ENCODE measurements at regions not wholly inside any gene's neighbourhood (a gene's known extent, or its start where the extent isn't known, plus 50 kb on each side); places are given as distances from the start of the nearest gene placed in this dataset.

DNA sequence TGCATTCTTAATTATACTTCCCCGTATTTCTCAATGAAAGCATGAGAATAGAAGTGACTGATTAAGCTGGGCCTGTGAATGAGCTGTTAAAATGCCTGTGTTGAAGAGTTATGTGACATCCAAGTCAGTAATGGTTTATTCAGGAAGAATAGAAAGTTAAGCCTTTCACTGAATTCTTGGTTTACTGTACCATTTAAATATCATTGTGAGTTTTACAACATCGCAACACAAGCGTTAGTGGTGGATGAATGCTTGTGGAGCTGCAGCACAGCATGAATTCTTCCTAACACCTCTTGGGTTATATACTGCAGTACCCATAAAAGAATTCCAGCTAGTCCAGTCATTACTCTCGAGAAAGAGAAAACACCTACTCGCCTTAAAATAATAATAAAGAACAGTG lies 257.8 kb downstream of the JRKL start:
- no peaks in the 10 kb centered on the region for H3K79me2 ChIP-seq (ENCODE audit: low read length)
- no peaks in the 10 kb centered on the region for H3K36me3 ChIP-seq (ENCODE audit: insufficient read depth, low read length)
- H4K20me1 ChIP-seq (ENCODE audit: insufficient read depth, low read depth, low read length) = no peaks in the 10 kb centered on the region
- H3K27me3 ChIP-seq (ENCODE audit: low read length) = no peaks in the 10 kb centered on the region
- H3K9ac ChIP-seq (ENCODE audit: low read length) = no peak overlapping the region
- peaks cover 24% of the 10 kb centered on the region for H3K9me3 ChIP-seq (ENCODE audit: low read length)
- no peak for DNase-seq
- no peak overlapping the region for H3K4me3 ChIP-seq (ENCODE audit: low read length)
- H3K4me2 ChIP-seq (ENCODE audit: low read depth, low read length, poor library complexity, severe bottlenecking) = no peak overlapping the region
- no peaks in the 10 kb centered on the region for H3K4me1 ChIP-seq (ENCODE audit: low read length)
- H3K27ac ChIP-seq (ENCODE audit: low read length) = no peak overlapping the region
- no peak overlapping the region for H2AFZ ChIP-seq (ENCODE audit: low read length)
- peaks cover 6% of the 10 kb centered on the region for H3K9me2 ChIP-seq (replicated peaks; ENCODE audit: insufficient read depth, low read length)

GRCh38 chr11:96648991-96649390 lies 259.2 kb downstream of the JRKL start:
- Histone ChIP-seq H3K27me3 (ENCODE audit: low read length) (no peaks in the 10 kb centered on the region), H3K9ac (ENCODE audit: low read length) (no peak overlapping the region), H3K9me2 (replicated peaks; ENCODE audit: insufficient read depth, low read length) (peaks cover 6% of the 10 kb centered on the region), H3K9me3 (ENCODE audit: low read length) (peaks cover 30% of the 10 kb centered on the region), H3K4me3 (ENCODE audit: low read length) (no peak overlapping the region), H2AFZ (ENCODE audit: low read length) (no peak overlapping the region), H3K79me2 (ENCODE audit: low read length) (no peaks in the 10 kb centered on the region), H3K4me2 (ENCODE audit: low read depth, low read length, poor library complexity, severe bottlenecking) (no peak overlapping the region), H3K4me1 (ENCODE audit: low read length) (no peaks in the 10 kb centered on the region), H4K20me1 (ENCODE audit: insufficient read depth, low read depth, low read length) (no peaks in the 10 kb centered on the region), H3K36me3 (ENCODE audit: insufficient read depth, low read length) (no peaks in the 10 kb centered on the region), H3K27ac (ENCODE audit: low read length) (no peak overlapping the region)
- no peak for DNase-seq

GRCh38 chr11:96652516-96652915 lies 262.7 kb downstream of the JRKL start:
- DNase-seq = no peak
- H3K27ac ChIP-seq (ENCODE audit: low read length) = no peak overlapping the region
- no peak overlapping the region for H3K4me2 ChIP-seq (ENCODE audit: low read depth, low read length, poor library complexity, severe bottlenecking)
- no peaks in the 10 kb centered on the region for H3K27me3 ChIP-seq (ENCODE audit: low read length)
- no peaks in the 10 kb centered on the region for H4K20me1 ChIP-seq (ENCODE audit: insufficient read depth, low read depth, low read length)
- no peaks in the 10 kb centered on the region for H3K36me3 ChIP-seq (ENCODE audit: insufficient read depth, low read length)
- H3K9me3 ChIP-seq (ENCODE audit: low read length) = peaks cover 34% of the 10 kb centered on the region
- no peaks in the 10 kb centered on the region for H3K4me1 ChIP-seq (ENCODE audit: low read length)
- H2AFZ ChIP-seq (ENCODE audit: low read length) = no peak overlapping the region
- no peak overlapping the region for H3K4me3 ChIP-seq (ENCODE audit: low read length)
- no peak overlapping the region for H3K9ac ChIP-seq (ENCODE audit: low read length)
- no peaks in the 10 kb centered on the region; the same call in 1 of the 2 replicates for H3K9me2 ChIP-seq (replicated peaks; ENCODE audit: insufficient read depth, low read length)
- H3K79me2 ChIP-seq (ENCODE audit: low read length) = no peaks in the 10 kb centered on the region

DNA sequence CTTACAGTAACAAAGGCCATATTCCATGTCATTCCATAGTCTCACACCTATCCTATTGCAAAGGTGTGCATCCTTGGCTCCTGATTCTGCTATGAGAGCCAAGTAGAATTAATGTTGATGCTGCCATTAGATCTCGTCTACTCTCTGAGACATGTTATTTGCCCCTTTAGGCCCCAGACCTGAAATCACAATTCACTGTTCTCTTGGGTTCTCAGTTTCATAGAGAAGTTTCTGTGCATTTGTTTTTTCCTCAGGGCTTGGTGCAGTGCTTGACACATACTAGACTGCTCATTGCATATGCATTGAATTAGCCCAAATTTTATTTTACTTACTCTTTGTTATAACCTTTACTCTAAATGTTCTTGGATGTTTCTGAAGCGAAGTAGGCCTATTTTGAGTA lies 265.7 kb downstream of the JRKL start:
- Histone ChIP-seq H3K9ac (ENCODE audit: low read length) (no peak overlapping the region), H3K9me2 (replicated peaks; ENCODE audit: insufficient read depth, low read length) (no peaks in the 10 kb centered on the region), H3K4me3 (ENCODE audit: low read length) (no peak overlapping the region), H4K20me1 (ENCODE audit: insufficient read depth, low read depth, low read length) (no peaks in the 10 kb centered on the region), H3K27ac (ENCODE audit: low read length) (no peak overlapping the region), H3K4me1 (ENCODE audit: low read length) (no peaks in the 10 kb centered on the region), H3K27me3 (ENCODE audit: low read length) (no peaks in the 10 kb centered on the region), H3K9me3 (ENCODE audit: low read length) (peaks cover 31% of the 10 kb centered on the region), H3K79me2 (ENCODE audit: low read length) (no peaks in the 10 kb centered on the region), H3K36me3 (ENCODE audit: insufficient read depth, low read length) (no peaks in the 10 kb centered on the region), H3K4me2 (ENCODE audit: low read depth, low read length, poor library complexity, severe bottlenecking) (no peak overlapping the region), H2AFZ (ENCODE audit: low read length) (no peak overlapping the region)
- DNase-seq = no peak

- no peaks in the 10 kb centered on the region for H3K79me2 ChIP-seq (ENCODE audit: low read length)
Observed at GRCh38 chr11:96658436-96658835, 268.6 kb downstream of the JRKL start.

GRCh38 chr11:96664110-96664509 lies 274.3 kb downstream of the JRKL start:
- no peak for DNase-seq

More at GRCh38 chr11:96658436-96658835, 268.6 kb downstream of the JRKL start:
- H3K9ac ChIP-seq (ENCODE audit: low read length) = no peak overlapping the region
- H3K27ac ChIP-seq (ENCODE audit: low read length) = no peak overlapping the region
- H3K36me3 ChIP-seq (ENCODE audit: insufficient read depth, low read length) = no peaks in the 10 kb centered on the region
- no peaks in the 10 kb centered on the region for H3K9me2 ChIP-seq (replicated peaks; ENCODE audit: insufficient read depth, low read length)
- H4K20me1 ChIP-seq (ENCODE audit: insufficient read depth, low read depth, low read length) = no peaks in the 10 kb centered on the region
- H3K4me2 ChIP-seq (ENCODE audit: low read depth, low read length, poor library complexity, severe bottlenecking) = no peak overlapping the region
- DNase-seq = no peak
- no peaks in the 10 kb centered on the region for H3K27me3 ChIP-seq (ENCODE audit: low read length)
- H3K4me1 ChIP-seq (ENCODE audit: low read length) = no peaks in the 10 kb centered on the region
- no peak overlapping the region for H2AFZ ChIP-seq (ENCODE audit: low read length)
- H3K4me3 ChIP-seq (ENCODE audit: low read length) = no peak overlapping the region
- H3K9me3 ChIP-seq (ENCODE audit: low read length) = peaks cover 36% of the 10 kb centered on the region

DNA sequence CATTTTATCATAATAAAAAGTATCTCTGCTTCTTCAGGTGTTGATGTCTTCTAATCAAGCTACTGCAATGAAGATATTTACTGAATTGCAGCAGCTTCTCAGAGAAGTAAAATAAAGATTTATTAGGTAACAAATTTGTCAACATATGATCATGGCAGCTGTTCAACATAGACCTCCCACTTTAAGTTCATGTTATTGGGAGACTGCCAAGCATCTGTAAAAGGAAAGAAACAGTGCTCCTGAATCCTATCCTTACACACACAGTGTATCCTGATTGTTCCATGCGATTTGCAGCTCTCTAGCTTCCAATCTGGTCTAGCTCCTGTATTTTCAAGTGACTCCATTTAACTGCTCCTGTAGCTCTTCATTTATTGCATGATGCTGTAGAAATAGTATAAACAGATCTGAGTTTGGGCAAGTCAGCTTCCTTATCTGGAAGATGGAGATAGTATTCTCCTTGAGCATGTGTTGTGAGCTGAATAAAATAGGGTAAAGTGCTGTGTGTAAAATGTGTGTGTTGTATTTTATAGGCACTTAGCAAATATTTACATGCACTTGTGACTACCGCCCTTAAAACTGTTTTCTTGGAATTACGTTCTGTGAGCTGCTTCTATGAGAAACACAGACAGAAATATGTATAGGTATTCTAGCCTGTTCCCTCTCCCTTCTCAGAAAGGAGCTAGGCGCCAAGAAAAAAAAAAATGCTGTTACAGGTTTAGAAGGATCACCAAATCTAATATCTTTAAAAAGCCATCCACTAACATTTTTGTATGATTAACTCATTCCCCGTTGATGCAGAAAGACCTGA lies 290.6 kb downstream of the JRKL start:
- Histone ChIP-seq H3K4me1 (ENCODE audit: low read length) (no peaks in the 10 kb centered on the region), H3K79me2 (ENCODE audit: low read length) (no peaks in the 10 kb centered on the region), H3K4me3 (ENCODE audit: low read length) (no peak overlapping the region), H2AFZ (ENCODE audit: low read length) (no peak overlapping the region), H3K9ac (ENCODE audit: low read length) (no peak overlapping the region), H4K20me1 (ENCODE audit: insufficient read depth, low read depth, low read length) (no peaks in the 10 kb centered on the region), H3K36me3 (ENCODE audit: insufficient read depth, low read length) (no peaks in the 10 kb centered on the region), H3K4me2 (ENCODE audit: low read depth, low read length, poor library complexity, severe bottlenecking) (no peak overlapping the region), H3K27me3 (ENCODE audit: low read length) (no peaks in the 10 kb centered on the region), H3K27ac (ENCODE audit: low read length) (no peak overlapping the region), H3K9me3 (ENCODE audit: low read length) (peaks cover 37% of the 10 kb centered on the region), H3K9me2 (replicated peaks; ENCODE audit: insufficient read depth, low read length) (no peaks in the 10 kb centered on the region; the same call in 1 of the 2 replicates)
- DNase-seq = no peak

More at GRCh38 chr11:96664110-96664509, 274.3 kb downstream of the JRKL start:
- Histone ChIP-seq H3K4me2 (ENCODE audit: low read depth, low read length, poor library complexity, severe bottlenecking) (no peak overlapping the region), H3K4me3 (ENCODE audit: low read length) (no peak overlapping the region), H3K9me2 (replicated peaks; ENCODE audit: insufficient read depth, low read length) (no peaks in the 10 kb centered on the region), H3K27ac (ENCODE audit: low read length) (no peak overlapping the region), H4K20me1 (ENCODE audit: insufficient read depth, low read depth, low read length) (no peaks in the 10 kb centered on the region), H3K36me3 (ENCODE audit: insufficient read depth, low read length) (no peaks in the 10 kb centered on the region), H3K27me3 (ENCODE audit: low read length) (no peaks in the 10 kb centered on the region), H3K4me1 (ENCODE audit: low read length) (no peaks in the 10 kb centered on the region), H3K9me3 (ENCODE audit: low read length) (peaks cover 39% of the 10 kb centered on the region), H2AFZ (ENCODE audit: low read length) (no peak overlapping the region), H3K9ac (ENCODE audit: low read length) (no peak overlapping the region), H3K79me2 (ENCODE audit: low read length) (no peaks in the 10 kb centered on the region)

DNA sequence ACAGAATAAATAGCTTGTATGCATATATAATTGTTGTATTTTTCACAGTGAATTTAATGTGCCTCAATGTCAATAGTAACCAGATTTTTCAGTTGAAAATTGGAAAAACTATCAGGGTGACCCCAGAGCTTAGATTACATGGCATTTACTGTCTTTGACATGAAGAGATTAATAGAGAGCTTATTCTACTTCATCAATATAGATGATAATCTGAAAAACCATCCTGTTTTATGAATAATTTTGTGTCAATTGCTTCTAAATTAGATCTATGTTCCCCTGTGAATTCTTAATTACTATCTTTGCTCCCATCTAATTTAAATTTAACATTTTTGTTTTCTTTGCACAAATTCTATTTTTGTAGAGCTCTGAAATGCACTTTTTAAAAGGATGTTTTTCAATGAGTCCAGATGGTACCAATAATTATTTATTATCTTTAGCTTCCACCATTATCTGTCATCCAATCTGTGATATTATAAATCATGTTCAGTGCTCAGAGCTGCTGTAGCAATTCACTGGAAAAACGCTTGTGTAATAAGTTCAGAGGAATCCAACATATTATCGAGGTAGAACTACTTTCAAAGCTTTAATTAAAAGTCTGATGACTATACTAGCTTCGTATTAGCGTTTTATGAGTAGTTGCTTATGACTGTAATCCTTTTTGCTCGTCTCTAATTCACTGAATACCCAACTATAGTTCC lies 291.4 kb downstream of the JRKL start:
- no peak overlapping the region for H3K27ac ChIP-seq (ENCODE audit: low read length)
- no peaks in the 10 kb centered on the region for H3K79me2 ChIP-seq (ENCODE audit: low read length)
- H3K9me3 ChIP-seq (ENCODE audit: low read length) = peaks cover 34% of the 10 kb centered on the region
- H4K20me1 ChIP-seq (ENCODE audit: insufficient read depth, low read depth, low read length) = no peaks in the 10 kb centered on the region
- H3K4me1 ChIP-seq (ENCODE audit: low read length) = no peaks in the 10 kb centered on the region
- H2AFZ ChIP-seq (ENCODE audit: low read length) = no peak overlapping the region
- H3K9me2 ChIP-seq (replicated peaks; ENCODE audit: insufficient read depth, low read length) = no peaks in the 10 kb centered on the region; the same call in 1 of the 2 replicates
- H3K4me3 ChIP-seq (ENCODE audit: low read length) = no peak overlapping the region
- no peak for DNase-seq
- no peaks in the 10 kb centered on the region for H3K27me3 ChIP-seq (ENCODE audit: low read length)
- H3K4me2 ChIP-seq (ENCODE audit: low read depth, low read length, poor library complexity, severe bottlenecking) = no peak overlapping the region
- no peaks in the 10 kb centered on the region for H3K36me3 ChIP-seq (ENCODE audit: insufficient read depth, low read length)
- H3K9ac ChIP-seq (ENCODE audit: low read length) = no peak overlapping the region
